ENCODE measurements at regions not wholly inside any gene's neighbourhood (a gene's known extent, or its start where the extent isn't known, plus 50 kb on each side); places are given as distances from the start of the nearest gene placed in this dataset.

DNA sequence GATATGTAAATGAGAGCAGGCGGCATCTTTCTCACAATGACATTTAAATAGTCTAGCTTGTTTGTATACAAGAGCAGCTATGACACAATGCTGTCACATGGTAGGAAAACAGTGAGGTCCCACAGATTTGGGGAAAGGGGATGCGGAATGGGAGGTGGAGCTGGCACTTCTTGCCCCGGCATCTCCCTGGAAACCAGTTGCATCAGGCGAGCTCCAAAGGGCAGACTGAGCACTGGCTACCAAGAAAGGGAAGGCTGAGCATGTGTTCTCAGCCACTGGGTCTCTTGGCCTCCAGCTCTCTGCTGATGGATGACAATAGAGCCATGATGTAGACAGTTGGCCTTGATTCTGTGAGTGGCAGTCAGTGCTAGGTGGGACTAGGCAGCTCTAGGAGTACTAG is 109.0 kb downstream of the UCHL1 start:
- TF ChIP-seq, protein P1, sequence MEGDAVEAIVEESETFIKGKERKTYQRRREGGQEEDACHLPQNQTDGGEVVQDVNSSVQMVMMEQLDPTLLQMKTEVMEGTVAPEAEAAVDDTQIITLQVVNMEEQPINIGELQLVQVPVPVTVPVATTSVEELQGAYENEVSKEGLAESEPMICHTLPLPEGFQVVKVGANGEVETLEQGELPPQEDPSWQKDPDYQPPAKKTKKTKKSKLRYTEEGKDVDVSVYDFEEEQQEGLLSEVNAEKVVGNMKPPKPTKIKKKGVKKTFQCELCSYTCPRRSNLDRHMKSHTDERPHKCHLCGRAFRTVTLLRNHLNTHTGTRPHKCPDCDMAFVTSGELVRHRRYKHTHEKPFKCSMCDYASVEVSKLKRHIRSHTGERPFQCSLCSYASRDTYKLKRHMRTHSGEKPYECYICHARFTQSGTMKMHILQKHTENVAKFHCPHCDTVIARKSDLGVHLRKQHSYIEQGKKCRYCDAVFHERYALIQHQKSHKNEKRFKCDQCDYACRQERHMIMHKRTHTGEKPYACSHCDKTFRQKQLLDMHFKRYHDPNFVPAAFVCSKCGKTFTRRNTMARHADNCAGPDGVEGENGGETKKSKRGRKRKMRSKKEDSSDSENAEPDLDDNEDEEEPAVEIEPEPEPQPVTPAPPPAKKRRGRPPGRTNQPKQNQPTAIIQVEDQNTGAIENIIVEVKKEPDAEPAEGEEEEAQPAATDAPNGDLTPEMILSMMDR (IDR thresholded peaks at IDR 0.05; ENCODE audit: control extremely low read depth, extremely low read depth) = no peak
- Histone ChIP-seq H3K9ac (ENCODE audit: insufficient read depth in 1 of 2, low read length in 2 of 2) (no peak overlapping the region), H3K27ac (ENCODE audit: low read depth in 1 of 2, low read length in 1 of 2) (no peak overlapping the region), H3K27me3 (ENCODE audit: control insufficient read depth in 3 of 3, insufficient read depth in 3 of 3, low read length in 2 of 3) (no peaks in the 10 kb centered on the region), H3K9me3 (ENCODE audit: control insufficient read depth in 4 of 4, insufficient read depth in 3 of 4, low read length in 3 of 4) (no peaks in the 10 kb centered on the region), H3K36me3 (ENCODE audit: control insufficient read depth in 4 of 4, insufficient read depth in 4 of 4, low read length in 4 of 4) (peaks cover 0 to 3% (median 1%) of the 10 kb centered on the region in 4 donors), H3K4me3 (no peak overlapping the region), H3K4me1 (ENCODE audit: control insufficient read depth in 5 of 5, insufficient read depth in 5 of 5, low read length in 5 of 5) (peaks cover 7 to 28% (median 14%) of the 10 kb centered on the region in 5 donors)
- no peak for ATAC-seq (ENCODE audit: insufficient read depth, low FRiP score)
- 94 to 95% methylated on average over 4 of the region's 4 CpGs for WGBS, 2 donors
- DNase-seq = no peak

DNA sequence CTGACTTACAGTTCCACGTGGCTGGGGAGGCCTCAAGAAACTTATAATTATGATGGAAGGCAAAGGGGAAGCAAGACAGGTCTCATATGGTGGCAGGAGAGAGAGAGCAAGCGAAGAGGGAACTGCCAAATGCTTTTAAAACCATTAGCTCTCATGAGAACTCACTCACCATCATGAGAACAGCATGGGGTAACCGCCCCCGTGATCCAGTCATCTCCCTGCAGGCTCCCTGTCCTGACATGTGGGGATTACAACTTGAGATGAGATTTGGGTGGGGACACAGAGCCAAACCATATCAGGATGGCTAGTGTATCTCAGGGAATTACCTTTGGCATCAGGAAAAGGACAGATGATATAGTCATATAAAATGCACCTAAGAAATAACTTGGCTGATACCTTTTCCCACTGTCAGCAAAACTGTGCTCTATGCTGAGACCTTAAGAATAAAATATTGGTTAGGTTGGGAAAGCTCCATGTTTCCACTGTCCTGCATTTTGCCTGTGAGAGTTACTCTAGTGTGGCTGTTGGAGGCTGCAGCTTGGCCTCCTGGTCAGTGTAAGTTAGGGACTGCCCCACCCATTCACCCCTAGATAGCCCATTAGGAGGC is 110.3 kb downstream of the UCHL1 start:
- Histone ChIP-seq H3K27me3 (ENCODE audit: control insufficient read depth in 3 of 3, insufficient read depth in 3 of 3, low read length in 2 of 3) (no peaks in the 10 kb centered on the region), H3K36me3 (ENCODE audit: control insufficient read depth in 4 of 4, insufficient read depth in 4 of 4, low read length in 4 of 4) (peaks cover 0 to 3% (median 1%) of the 10 kb centered on the region in 4 donors), H3K4me3 (no peak overlapping the region), H3K9ac (ENCODE audit: insufficient read depth in 1 of 2, low read length in 2 of 2) (no peak overlapping the region), H3K9me3 (ENCODE audit: control insufficient read depth in 4 of 4, insufficient read depth in 3 of 4, low read length in 3 of 4) (no peaks in the 10 kb centered on the region), H3K4me1 (ENCODE audit: control insufficient read depth in 5 of 5, insufficient read depth in 5 of 5, low read length in 5 of 5) (peaks cover 7 to 21% (median 14%) of the 10 kb centered on the region in 5 donors), H3K27ac (ENCODE audit: low read depth in 1 of 2, low read length in 1 of 2) (no peak overlapping the region)
- 78 to 81% methylated on average over 4 of the region's 4 CpGs for WGBS, 2 donors
- no peak for DNase-seq
- TF ChIP-seq, protein P1 (IDR thresholded peaks at IDR 0.05; ENCODE audit: control extremely low read depth, extremely low read depth) = no peak
- no peak for ATAC-seq (ENCODE audit: insufficient read depth, low FRiP score)

GRCh38 chr4:41369680-41370079 is 113.0 kb downstream of the UCHL1 start:
- TF ChIP-seq, protein P1 (IDR thresholded peaks at IDR 0.05; ENCODE audit: control extremely low read depth, extremely low read depth) = no peak
- DNase-seq (peak in 1 of 3 donors; percentile 46), ATAC-seq (ENCODE audit: insufficient read depth, low FRiP score) (peak; percentile 53)
- Histone ChIP-seq H3K9me3 (ENCODE audit: control insufficient read depth in 4 of 4, insufficient read depth in 3 of 4, low read length in 3 of 4) (no peaks in the 10 kb centered on the region), H3K9ac (ENCODE audit: insufficient read depth in 1 of 2, low read length in 2 of 2) (no peak overlapping the region), H3K4me3 (no peak overlapping the region), H3K4me1 (ENCODE audit: control insufficient read depth in 5 of 5, insufficient read depth in 5 of 5, low read length in 5 of 5) (peaks cover 0 to 14% (median 10%) of the 10 kb centered on the region in 5 donors), H3K27me3 (ENCODE audit: control insufficient read depth in 3 of 3, insufficient read depth in 3 of 3, low read length in 2 of 3) (no peaks in the 10 kb centered on the region), H3K27ac (ENCODE audit: low read depth in 1 of 2, low read length in 1 of 2) (peak overlapping the region; percentile 20 to 62), H3K36me3 (ENCODE audit: control insufficient read depth in 4 of 4, insufficient read depth in 4 of 4, low read length in 4 of 4) (peaks cover 0 to 3% (median 1%) of the 10 kb centered on the region in 4 donors)
- WGBS, 2 donors = 14% methylated on average over 4 of the region's 4 CpGs

DNA sequence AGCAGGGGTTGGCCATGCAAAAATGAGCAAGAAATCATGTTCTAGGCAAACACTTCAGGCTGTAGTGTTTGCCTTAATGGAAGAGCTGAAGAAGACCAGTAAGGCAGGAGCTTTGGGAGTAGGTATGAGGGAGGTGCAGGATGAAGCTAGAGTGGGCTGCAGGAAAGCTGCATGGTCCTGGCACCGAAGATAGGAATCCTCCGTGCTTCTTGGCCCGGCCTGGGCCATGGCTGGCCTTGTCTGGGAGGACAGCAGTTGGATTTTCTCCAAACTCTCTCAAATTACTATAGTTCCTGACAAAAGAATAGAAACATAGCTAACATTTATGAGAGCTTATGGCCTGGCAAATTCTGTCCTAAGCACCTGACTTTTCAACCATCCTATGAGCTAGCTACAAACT is 116.5 kb downstream of the UCHL1 start:
- no peak for DNase-seq
- 53 to 85% methylated on average over 3 of the region's 3 CpGs for WGBS, 2 donors
- H3K27ac ChIP-seq (ENCODE audit: low read depth in 1 of 2, low read length in 1 of 2) = no peak overlapping the region

More for the DNA sequence above, 116.5 kb downstream of the UCHL1 start:
- no peak for ATAC-seq (ENCODE audit: insufficient read depth, low FRiP score)
- no peak overlapping the region for H3K9ac ChIP-seq (ENCODE audit: insufficient read depth in 1 of 2, low read length in 2 of 2)
- H3K4me1 ChIP-seq (ENCODE audit: control insufficient read depth in 5 of 5, insufficient read depth in 5 of 5, low read length in 5 of 5) = peaks cover 0 to 18% (median 10%) of the 10 kb centered on the region in 5 donors
- H3K9me3 ChIP-seq (ENCODE audit: control insufficient read depth in 4 of 4, insufficient read depth in 3 of 4, low read length in 3 of 4) = peaks cover 0 to 3% (median 0%) of the 10 kb centered on the region in 4 donors
- no peak overlapping the region for H3K4me3 ChIP-seq
- TF ChIP-seq, protein P1 (IDR thresholded peaks at IDR 0.05; ENCODE audit: control extremely low read depth, extremely low read depth) = no peak
- no peaks in the 10 kb centered on the region for H3K36me3 ChIP-seq (ENCODE audit: control insufficient read depth in 4 of 4, insufficient read depth in 4 of 4, low read length in 4 of 4)
- H3K27me3 ChIP-seq (ENCODE audit: control insufficient read depth in 3 of 3, insufficient read depth in 3 of 3, low read length in 2 of 3) = no peaks in the 10 kb centered on the region
